ENCODE measurements at regions not wholly inside any gene's neighbourhood (a gene's known extent, or its start where the extent isn't known, plus 50 kb on each side); places are given as distances from the start of the nearest gene placed in this dataset.

DNA sequence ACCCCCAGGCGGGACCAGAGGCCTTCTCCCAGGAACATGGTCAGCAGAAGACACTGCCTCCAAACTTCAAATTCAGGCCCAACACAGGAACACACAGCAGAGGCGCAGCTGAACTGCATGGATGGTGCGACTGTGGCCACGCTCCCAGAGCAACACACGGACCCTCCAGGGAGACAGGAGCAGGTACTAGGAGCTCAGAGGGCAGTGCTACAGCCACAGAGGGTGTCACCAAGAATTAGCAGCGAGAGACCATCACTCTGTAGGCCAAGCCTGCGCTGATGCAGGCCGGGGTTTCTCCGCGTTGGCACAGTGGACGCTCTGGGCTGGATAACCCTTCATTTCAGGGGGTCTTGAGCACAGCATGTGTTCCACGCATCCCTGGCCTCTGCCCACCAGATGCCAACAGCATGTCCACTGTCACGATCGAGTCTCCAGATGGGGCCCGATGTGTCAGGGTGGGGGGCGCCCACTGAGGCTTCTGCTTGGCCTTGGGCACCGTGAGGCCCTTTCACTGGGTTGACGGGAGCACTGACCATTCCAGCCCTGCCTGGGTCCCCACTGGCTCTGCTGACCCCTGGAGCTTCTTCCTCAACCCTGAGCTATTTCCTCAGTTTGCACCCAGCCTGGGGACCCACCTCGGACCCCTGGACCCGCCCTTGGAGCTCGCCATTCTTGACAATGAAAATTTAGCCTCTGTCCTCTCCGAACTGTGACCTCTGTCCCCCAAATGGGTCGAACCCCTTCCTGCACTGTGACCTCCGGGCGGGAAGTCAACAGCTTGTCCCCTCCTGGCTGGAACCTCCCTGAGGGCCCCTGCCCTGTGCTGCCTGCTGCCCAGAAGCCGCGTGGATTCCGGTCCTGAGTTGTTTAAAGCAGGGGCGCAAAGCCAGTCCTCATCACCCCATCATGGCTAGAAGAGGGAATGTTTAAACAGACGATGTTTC lies 239.4 kb downstream of the DLL1 start (continued):
- TF ChIP-seq RNF2 (IDR thresholded peaks at IDR 0.05; ENCODE audit: borderline replicate concordance, low read depth, low read length, missing control alignments, poor library complexity, severe bottlenecking) (no peak), SP4 (IDR thresholded peaks at IDR 0.05; ENCODE audit: low read length) (no peak), CEBPB (IDR thresholded peaks at IDR 0.05; ENCODE audit: low read depth, low read length) (no peak), CREB1 (IDR thresholded peaks at IDR 0.05) (no peak), TAF1 (IDR thresholded peaks at IDR 0.05; ENCODE audit: low read depth, low read length) (no peak), RBBP5 (IDR thresholded peaks at IDR 0.05; ENCODE audit: borderline replicate concordance, low read depth, low read length) (no peak)
- TF ChIP-seq, protein P1, sequence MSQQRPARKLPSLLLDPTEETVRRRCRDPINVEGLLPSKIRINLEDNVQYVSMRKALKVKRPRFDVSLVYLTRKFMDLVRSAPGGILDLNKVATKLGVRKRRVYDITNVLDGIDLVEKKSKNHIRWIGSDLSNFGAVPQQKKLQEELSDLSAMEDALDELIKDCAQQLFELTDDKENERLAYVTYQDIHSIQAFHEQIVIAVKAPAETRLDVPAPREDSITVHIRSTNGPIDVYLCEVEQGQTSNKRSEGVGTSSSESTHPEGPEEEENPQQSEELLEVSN (IDR thresholded peaks at IDR 0.05) = no peak
- TF ChIP-seq, protein P2, sequence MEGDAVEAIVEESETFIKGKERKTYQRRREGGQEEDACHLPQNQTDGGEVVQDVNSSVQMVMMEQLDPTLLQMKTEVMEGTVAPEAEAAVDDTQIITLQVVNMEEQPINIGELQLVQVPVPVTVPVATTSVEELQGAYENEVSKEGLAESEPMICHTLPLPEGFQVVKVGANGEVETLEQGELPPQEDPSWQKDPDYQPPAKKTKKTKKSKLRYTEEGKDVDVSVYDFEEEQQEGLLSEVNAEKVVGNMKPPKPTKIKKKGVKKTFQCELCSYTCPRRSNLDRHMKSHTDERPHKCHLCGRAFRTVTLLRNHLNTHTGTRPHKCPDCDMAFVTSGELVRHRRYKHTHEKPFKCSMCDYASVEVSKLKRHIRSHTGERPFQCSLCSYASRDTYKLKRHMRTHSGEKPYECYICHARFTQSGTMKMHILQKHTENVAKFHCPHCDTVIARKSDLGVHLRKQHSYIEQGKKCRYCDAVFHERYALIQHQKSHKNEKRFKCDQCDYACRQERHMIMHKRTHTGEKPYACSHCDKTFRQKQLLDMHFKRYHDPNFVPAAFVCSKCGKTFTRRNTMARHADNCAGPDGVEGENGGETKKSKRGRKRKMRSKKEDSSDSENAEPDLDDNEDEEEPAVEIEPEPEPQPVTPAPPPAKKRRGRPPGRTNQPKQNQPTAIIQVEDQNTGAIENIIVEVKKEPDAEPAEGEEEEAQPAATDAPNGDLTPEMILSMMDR (IDR thresholded peaks at IDR 0.05; ENCODE audit: control extremely low read depth in 1 of 3, insufficient read depth in 1 of 3, low read depth in 1 of 3, low read length in 3 of 3) = no peak

Data from H1 (cell line).